Neural progenitor cell (in vitro differentiated cells): ENCODE measurements at regions not wholly inside any gene's neighbourhood (a gene's known extent, or its start where the extent isn't known, plus 50 kb on each side); places are given as distances from the start of the nearest gene placed in this dataset.

Experiments
- CTCF ChIP-seq: fragments of 200-600 bp; sonication (generic); IDR thresholded peaks from 2 replicates; pipeline ENCODE4 v1.5.1; 2017; ENCODE audit warnings: antibody characterized with exemption, mild to moderate bottlenecking
- EZH2 ChIP-seq: fragments of 200-600 bp; sonication (generic); IDR thresholded peaks from 2 replicates; pipeline ENCODE4 v1.6.1; 2017; ENCODE audit warnings: antibody characterized with exemption, mild to moderate bottlenecking, moderate library complexity

GRCh38 chr17:13140750-13141149 is 122.9 kb upstream of the ELAC2 start:
- TF ChIP-seq CTCF (peak; percentile 59), EZH2 (no peak)
